GM23248 (cell line): ENCODE measurements at regions not wholly inside any gene's neighbourhood (a gene's known extent, or its start where the extent isn't known, plus 50 kb on each side); places are given as distances from the start of the nearest gene placed in this dataset.

Source experiments
- EZH2 ChIP-seq: fragments of 200-600 bp; sonication (generic); IDR thresholded peaks from 2 replicates; pipeline ENCODE4 v1.6.1; 2018; ENCODE audit warnings: antibody characterized with exemption, mild to moderate bottlenecking; ENCODE audit not compliant: insufficient read depth, poor library complexity, severe bottlenecking
- EZH2phosphoT487 ChIP-seq: fragments of 200-600 bp; sonication (generic); IDR thresholded peaks from 2 replicates; pipeline ENCODE4 v1.6.1; 2018; ENCODE audit warnings: antibody characterized with exemption, moderate library complexity, mild to moderate bottlenecking, low read depth; ENCODE audit not compliant: insufficient read depth

- TF ChIP-seq EZH2 (no peak), EZH2phosphoT487 (no peak)
Measured at GRCh38 chr16:65289022-65289421, 167.2 kb upstream of the CDH11 start.
